ENCODE measurements at regions not wholly inside any gene's neighbourhood (a gene's known extent, or its start where the extent isn't known, plus 50 kb on each side); places are given as distances from the start of the nearest gene placed in this dataset.

- Histone ChIP-seq H3K9ac (ENCODE audit: low read depth in 1 of 2, low read length in 2 of 2) (no peak overlapping the region), H3K4me1 (ENCODE audit: control insufficient read depth in 4 of 4, insufficient read depth in 4 of 4, low read length in 3 of 4) (no peaks in the 10 kb centered on the region), H3K9me3 (ENCODE audit: control insufficient read depth in 4 of 4, low read length in 3 of 4) (no peaks in the 10 kb centered on the region), H3K27ac (ENCODE audit: low read depth in 1 of 2, low read length in 2 of 2) (no peak overlapping the region), H3K27me3 (ENCODE audit: control insufficient read depth in 4 of 4, insufficient read depth in 4 of 4, low read length in 3 of 4) (no peaks in the 10 kb centered on the region), H3K36me3 (ENCODE audit: control insufficient read depth in 4 of 4, insufficient read depth in 3 of 4, low read depth in 1 of 4, low read length in 3 of 4) (no peaks in the 10 kb centered on the region), H3K4me3 (ENCODE audit: low read depth in 1 of 3, low read length in 3 of 3) (no peak overlapping the region)
- no peak for TF ChIP-seq RAD21 (IDR thresholded peaks at IDR 0.05)
- TF ChIP-seq, protein P1, sequence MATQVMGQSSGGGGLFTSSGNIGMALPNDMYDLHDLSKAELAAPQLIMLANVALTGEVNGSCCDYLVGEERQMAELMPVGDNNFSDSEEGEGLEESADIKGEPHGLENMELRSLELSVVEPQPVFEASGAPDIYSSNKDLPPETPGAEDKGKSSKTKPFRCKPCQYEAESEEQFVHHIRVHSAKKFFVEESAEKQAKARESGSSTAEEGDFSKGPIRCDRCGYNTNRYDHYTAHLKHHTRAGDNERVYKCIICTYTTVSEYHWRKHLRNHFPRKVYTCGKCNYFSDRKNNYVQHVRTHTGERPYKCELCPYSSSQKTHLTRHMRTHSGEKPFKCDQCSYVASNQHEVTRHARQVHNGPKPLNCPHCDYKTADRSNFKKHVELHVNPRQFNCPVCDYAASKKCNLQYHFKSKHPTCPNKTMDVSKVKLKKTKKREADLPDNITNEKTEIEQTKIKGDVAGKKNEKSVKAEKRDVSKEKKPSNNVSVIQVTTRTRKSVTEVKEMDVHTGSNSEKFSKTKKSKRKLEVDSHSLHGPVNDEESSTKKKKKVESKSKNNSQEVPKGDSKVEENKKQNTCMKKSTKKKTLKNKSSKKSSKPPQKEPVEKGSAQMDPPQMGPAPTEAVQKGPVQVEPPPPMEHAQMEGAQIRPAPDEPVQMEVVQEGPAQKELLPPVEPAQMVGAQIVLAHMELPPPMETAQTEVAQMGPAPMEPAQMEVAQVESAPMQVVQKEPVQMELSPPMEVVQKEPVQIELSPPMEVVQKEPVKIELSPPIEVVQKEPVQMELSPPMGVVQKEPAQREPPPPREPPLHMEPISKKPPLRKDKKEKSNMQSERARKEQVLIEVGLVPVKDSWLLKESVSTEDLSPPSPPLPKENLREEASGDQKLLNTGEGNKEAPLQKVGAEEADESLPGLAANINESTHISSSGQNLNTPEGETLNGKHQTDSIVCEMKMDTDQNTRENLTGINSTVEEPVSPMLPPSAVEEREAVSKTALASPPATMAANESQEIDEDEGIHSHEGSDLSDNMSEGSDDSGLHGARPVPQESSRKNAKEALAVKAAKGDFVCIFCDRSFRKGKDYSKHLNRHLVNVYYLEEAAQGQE (IDR thresholded peaks at IDR 0.05): no peak
- no peak for TF ChIP-seq RXRA (IDR thresholded peaks at IDR 0.05)
- no peak for TF ChIP-seq TAF1 (conservative IDR thresholded peaks at IDR 0.05)
- TF ChIP-seq CTCF (IDR thresholded peaks at IDR 0.05; ENCODE audit: low read depth, low read length, missing input control): no peak
- no peak for TF ChIP-seq HNF4G (IDR thresholded peaks at IDR 0.05)
- DNase-seq (ENCODE audit: low spot score): no peak
- 84% methylated on average over 5 of the region's 5 CpGs for WGBS
Observed at GRCh38 chr5:115686051-115686737, 60.4 kb upstream of the TMED7 start.

- no peak for TF ChIP-seq ZBTB33 (IDR thresholded peaks at IDR 0.05)
- TF ChIP-seq HNF4G (IDR thresholded peaks at IDR 0.05): no peak
- TF ChIP-seq GABPA (IDR thresholded peaks at IDR 0.05 in 1 of 2, conservative IDR thresholded peaks at IDR 0.05 in 1 of 2): no peak
- Histone ChIP-seq H3K9me3 (ENCODE audit: control insufficient read depth in 4 of 4, low read length in 3 of 4) (no peaks in the 10 kb centered on the region), H3K36me3 (ENCODE audit: control insufficient read depth in 4 of 4, insufficient read depth in 3 of 4, low read depth in 1 of 4, low read length in 3 of 4) (no peaks in the 10 kb centered on the region), H3K27ac (ENCODE audit: low read depth in 1 of 2, low read length in 2 of 2) (no peak overlapping the region), H3K4me3 (ENCODE audit: low read depth in 1 of 3, low read length in 3 of 3) (no peak overlapping the region), H3K9ac (ENCODE audit: low read depth in 1 of 2, low read length in 2 of 2) (no peak overlapping the region), H3K4me1 (ENCODE audit: control insufficient read depth in 4 of 4, insufficient read depth in 4 of 4, low read length in 3 of 4) (no peaks in the 10 kb centered on the region), H3K27me3 (ENCODE audit: control insufficient read depth in 4 of 4, insufficient read depth in 4 of 4, low read length in 3 of 4) (no peaks in the 10 kb centered on the region)
- no peak for DNase-seq (ENCODE audit: low spot score)
- WGBS: 82% methylated on average over 2 of the region's 2 CpGs
Observed at GRCh38 chr5:115685490-115685889, 59.7 kb upstream of the TMED7 start.

DNA sequence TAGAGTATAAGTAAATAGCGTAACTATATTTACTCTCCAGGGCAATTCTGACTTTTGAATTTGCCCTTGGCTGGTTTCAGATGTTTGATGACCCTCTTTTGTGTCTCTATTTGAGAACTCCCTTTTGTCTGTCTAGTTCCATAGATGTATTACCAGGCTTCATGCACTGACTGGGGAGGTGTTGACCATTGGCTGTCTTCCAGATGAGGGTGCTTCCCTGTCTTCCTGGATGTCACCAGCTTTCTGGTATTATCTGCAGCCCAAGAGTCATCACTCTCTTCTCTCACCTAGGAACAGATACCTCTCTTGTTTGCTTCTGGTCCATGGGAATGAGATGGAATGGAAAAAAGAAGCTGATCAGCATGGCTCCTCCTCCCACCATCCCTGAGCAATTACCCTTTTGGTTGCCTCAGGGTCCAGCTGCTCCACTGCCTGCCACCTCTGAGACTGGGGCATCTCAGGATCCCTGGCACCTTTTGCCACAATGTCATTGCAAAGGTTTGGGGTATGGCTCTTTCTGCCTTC, 58.7 kb upstream of the TMED7 start:
- H3K27ac ChIP-seq (ENCODE audit: low read depth in 1 of 2, low read length in 2 of 2): no peak overlapping the region
- no peak for DNase-seq (ENCODE audit: low spot score)
- TF ChIP-seq ZBTB33 (IDR thresholded peaks at IDR 0.05): no peak
- H3K4me3 ChIP-seq (ENCODE audit: low read depth in 1 of 3, low read length in 3 of 3): no peak overlapping the region
- H3K4me1 ChIP-seq (ENCODE audit: control insufficient read depth in 4 of 4, insufficient read depth in 4 of 4, low read length in 3 of 4): no peaks in the 10 kb centered on the region
- H3K27me3 ChIP-seq (ENCODE audit: control insufficient read depth in 4 of 4, insufficient read depth in 4 of 4, low read length in 3 of 4): no peaks in the 10 kb centered on the region
- H3K9ac ChIP-seq (ENCODE audit: low read depth in 1 of 2, low read length in 2 of 2): no peak overlapping the region
- H3K9me3 ChIP-seq (ENCODE audit: control insufficient read depth in 4 of 4, low read length in 3 of 4): no peaks in the 10 kb centered on the region
- H3K36me3 ChIP-seq (ENCODE audit: control insufficient read depth in 4 of 4, insufficient read depth in 3 of 4, low read depth in 1 of 4, low read length in 3 of 4): no peaks in the 10 kb centered on the region
- 94% methylated on average over 1 of the region's 1 CpG for WGBS
